Activated T-cell treated with anti-CD3 and anti-CD28 coated beads for 1 hour (primary cell): ENCODE measurements at regions not wholly inside any gene's neighbourhood (a gene's known extent, or its start where the extent isn't known, plus 50 kb on each side); places are given as distances from the start of the nearest gene placed in this dataset.
"Not testable (repeated sequence)": the region's sequence is repeated elsewhere in the genome, so short reads cannot be mapped to it uniquely, and the experiment has no call there.

ENCODE experiments used
- DNase-seq: peaks from one replicate; pipeline ENCODE4 v3.0.0-alpha.2; 2020; ENCODE audit warnings: low read depth

DNA sequence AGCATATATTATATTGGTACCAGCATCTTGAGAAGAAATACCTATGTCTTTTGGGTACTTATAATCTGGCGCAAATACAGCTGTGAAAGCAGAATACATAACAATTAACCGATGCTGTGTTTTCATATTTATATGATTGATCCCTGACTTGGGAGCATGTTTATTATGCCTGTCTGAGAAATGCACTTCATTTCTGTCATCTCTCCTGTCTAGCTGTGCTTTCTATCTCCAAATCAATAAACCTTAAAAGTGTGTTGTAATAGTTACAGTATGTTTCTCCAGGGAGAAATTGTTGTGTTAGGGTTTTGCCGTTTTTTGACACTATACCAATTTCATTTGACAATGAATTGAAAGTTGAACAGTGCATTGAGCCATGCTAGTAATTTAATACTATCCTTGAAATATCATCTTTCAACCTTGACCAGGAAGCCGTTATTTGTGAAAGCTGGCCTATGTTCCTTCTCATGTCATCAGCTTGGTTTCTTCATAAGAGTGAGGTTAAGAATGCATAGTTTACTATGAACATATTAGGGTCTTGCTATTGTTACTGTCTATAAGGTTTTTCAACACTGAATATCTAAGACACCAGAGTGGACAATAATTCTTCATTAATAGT, 206.2 kb upstream of the PCDH18 start:
- no peak for DNase-seq

DNA sequence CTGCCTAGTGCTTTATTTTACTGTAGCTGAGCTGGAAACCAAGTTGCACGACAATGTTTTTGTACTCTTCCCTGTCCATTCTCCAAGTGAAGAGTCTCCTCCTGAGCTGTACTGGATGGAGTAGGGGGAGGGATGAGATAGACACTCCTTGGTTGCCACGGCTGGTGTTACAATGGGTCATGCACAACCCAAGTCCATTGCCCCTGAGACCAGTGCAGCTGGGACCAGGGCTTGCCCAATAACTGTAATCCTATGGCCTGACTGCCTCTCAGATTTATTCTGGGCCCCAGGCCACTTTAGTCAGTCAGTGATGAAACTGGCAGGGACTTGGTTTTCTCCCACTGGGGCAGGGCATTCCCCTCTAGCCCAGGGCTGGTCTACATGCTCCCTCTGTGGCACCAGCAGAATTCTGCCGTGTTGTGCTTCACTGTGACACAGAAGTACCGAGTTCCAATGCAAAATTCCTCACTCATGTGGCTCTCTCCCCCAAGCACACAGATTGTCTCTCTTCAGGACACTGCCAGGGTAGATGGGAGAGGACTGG, 203.3 kb upstream of the PCDH18 start:
- DNase-seq, result no peak

DNA sequence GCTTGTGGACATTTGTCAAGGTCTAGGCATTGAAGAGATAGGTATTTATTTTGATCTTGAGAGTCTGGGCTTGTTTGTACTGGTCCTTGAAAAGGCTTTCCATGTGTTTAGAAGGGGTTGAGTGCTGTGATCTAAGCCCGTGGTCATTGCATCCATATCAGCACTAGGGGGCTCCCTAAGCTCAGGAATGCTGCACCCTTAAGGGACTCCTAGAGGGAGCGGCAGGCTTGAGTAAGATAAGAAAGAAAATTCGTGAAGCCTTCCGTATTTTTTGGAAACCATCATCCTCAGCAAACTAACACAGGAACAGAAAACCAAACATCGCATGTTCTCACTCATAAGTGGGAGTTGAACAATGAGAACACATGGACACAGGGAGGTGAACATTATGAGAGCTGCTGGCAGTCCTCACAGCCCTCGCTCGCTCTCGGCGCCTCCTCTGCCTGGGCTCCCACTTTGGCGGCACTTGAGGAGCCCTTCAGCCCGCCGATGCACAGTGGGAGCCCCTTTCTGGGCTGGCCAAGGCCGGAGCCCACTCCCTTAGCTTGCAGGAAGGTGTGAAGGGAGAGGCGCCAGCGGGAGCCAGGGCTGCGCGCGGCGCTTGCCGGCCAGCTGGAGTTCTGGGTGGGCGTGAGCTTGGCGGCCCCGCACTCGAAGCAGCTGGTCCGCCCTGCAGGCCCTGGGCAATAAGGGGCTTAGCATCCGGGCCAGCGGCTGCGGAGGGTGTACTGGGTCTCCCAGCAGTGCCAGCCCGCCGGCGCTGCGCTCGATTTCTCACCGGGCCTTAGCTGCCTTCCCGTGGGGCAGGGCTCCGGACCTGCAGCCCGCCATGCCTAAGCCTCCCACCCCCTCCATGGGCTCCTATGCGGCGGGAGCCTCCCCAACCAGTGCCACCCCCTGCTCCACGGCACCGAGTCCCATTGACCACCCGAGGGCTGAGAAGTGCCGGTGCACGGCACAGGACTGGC, 201.2 kb upstream of the PCDH18 start:
- not testable (repeated sequence) for DNase-seq

DNA sequence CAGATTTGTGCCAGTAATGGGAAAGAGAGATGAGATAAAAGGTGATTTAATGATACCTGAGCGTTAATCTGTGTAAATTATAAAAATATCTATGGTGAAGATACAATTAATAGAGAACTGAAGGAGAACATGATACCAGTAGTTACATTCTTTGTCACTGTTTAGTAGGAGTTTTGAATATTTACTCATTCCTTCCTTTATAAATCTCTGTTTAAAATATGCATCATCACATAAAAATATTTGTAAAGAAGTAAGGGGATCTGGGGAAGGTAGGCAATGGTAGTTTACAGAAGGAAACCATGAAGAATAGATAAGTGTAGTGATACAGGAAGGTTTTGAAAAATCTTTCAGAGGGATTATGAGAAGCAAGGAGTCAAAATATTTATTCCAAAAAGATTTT, 190.6 kb upstream of the PCDH18 start:
- DNase-seq, result no peak

DNA sequence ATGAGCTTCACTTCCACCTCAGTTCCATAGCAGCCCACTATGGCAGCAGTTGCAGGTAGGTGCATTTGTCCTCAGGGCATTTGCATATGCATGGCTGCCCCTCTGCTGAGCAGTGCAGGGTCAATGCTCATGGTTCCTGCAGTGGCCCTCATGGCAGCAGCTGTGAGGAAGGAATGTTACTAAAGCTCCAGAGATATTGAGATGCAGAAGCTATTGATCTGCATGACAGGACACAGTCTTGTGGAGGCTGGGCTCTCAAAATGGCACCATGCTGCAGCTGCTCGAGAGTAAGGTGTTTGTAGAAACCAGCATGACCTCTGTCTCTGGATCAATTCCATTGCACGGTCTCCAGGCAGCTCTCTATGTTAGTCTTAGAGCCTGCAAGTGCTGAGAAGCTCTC, 179.2 kb upstream of the PCDH18 start:
- no peak for DNase-seq

DNA sequence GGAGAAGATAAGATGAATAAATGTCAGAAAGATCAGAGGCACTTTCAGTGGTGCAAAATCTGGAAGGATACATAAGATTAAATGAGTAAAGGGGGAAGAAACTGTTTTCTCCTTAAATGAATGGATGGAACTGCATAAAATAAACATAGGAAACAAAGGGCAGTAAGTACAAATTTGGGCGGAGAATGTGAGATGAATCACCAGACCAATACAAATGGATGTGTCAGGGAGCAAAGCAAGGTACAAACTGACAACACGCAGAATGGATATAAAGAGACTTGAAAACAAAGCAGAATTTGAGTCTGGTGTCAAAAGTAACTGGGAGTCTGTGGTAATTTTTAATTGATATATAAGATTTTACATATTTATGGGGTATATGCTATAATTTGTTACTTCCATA, 175.3 kb upstream of the PCDH18 start:
- DNase-seq, result no peak

DNA sequence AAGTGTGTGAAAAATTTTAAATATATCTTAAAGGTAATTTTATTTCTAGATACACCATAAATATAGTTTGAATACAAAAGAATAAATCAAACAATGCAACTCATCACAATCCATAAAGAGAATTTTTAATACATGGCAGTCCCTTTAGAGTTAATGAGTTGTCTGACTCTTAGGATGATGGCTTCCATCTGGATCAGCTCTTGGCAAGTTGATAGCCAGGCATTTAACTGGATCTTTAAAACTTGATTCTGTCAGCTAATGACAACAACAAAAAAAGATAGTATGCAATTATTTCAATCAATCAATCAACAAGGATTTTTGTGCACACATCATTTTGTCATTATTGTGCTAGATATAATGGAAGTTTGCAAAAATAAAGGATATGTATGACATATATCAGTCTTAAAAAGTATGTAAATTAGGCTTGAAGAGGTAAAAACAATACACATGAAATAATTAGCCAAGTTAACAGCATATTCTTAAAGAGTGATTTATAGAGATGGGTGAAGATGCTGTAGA, 174.9 kb upstream of the PCDH18 start:
- no peak for DNase-seq

DNA sequence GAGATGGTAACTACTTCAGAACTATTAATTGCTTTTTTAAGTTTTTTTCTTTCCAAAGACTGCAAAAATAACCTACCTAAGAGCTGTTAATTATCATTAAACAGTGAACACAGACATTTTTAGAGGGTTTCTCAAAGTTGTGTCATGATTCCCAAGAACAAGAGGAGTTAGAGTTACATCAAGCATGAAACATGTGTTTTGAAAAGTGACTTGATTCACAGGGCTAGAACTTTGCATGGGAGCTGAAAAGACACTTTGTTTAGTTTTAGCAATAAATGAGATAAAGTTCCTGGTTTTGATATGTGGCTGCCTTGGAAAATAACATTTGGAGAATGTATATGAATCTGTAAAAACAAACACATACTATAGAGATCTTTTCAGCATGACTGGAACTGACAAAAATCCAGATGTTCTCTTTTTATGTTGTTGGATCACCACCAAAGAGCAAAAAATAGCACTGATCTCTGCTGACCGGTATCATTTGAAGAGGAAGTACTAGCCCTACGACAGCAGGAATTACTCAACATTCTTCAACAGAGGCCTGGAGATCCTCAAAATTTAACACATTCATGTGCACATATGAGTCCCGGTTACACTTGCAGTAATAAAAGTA, 173.0 kb upstream of the PCDH18 start:
- DNase-seq, result no peak

DNA sequence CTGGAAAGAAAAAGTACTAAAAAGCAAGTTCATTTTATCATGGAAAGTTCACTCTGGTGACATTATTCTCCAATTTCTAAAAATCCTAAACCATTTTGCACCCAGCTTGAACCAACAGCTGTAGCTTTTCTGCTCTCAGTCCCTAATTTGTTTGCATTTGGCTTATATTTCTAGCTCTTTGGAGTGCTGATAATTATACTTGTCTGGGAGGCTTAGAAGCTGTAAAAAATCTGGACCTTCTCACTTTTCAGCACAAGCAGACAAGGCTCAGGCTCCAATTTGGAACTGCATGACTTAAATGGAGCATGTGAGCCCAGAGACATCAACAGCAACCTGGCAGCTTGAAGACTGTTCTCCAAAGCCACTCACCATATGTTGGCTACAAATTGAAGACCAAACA, 170.9 kb upstream of the PCDH18 start:
- no peak for DNase-seq

DNA sequence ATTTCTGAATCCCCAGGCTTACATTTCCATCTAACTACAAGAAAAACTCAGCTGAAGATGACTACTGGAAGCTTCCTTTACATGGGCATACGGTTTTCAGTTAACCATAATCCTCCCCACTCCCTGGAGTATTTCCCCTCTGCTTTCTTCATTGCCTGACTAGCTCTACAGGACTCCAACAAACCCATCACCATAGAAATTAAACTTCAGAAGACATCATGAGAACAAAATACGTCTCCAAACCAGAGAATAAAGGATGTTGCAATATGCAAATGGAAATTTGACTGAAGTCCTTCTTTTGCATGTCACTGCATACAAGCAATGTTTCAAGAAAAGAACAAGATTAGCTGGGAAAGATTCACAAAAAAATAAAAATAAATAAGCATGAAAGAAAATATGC, 170.2 kb upstream of the PCDH18 start:
- DNase-seq, result no peak

DNA sequence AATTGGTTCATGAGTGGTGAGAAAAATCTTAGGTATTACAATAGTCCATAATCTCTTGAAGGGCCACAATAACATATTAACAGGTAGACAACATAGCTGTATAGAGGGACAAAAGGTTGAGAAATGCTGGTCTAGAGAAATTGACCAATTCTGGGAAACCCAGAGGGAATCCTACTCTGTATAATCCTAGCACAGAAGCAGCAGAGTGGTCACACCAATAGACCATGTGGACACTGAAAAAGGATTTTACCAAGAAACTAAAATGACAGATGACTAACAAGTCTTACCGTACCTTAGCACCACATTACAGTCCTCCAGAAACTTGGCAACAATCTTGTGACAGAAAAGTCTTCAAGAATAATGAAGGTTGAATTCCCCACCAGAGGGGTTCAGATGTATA, 169.1 kb upstream of the PCDH18 start:
- no peak for DNase-seq

DNA sequence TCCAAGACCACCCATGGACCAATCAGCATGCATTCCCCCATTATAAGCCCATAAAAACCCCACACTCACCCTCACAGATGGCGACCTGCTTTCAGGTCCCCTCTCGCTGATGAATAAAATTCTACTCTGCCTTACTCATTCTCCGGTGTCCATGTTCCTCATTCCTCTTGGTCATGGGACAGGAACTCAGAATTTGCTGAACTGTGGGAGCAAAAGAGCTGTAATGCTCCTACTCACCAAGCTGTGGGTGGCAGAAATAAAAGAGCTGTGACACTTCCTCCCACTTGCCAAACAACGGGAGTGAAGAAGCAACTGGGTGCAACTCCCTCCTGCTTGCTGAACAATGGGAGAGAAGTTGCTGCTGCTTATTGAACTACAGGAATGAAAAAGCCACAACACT, 168.5 kb upstream of the PCDH18 start:
- no peak for DNase-seq

DNA sequence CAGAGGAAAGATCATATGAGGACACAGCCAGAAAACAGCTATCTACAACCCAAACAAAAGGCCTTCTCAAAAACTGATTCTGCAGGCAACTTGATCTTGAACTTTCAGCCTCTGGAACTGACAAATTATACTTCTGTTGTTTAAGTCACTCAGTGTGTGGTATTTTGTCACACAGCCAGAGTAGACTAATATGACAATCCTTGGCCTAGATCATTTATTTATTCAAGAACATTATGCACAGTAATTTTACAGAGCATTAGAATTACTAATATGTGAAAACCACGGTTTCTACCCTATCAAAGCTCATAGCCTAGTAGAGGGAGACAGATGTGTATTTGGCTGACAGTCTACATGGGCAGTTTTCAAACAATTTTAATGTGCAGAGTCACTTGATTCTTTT, 167.8 kb upstream of the PCDH18 start:
- DNase-seq, result no peak

DNA sequence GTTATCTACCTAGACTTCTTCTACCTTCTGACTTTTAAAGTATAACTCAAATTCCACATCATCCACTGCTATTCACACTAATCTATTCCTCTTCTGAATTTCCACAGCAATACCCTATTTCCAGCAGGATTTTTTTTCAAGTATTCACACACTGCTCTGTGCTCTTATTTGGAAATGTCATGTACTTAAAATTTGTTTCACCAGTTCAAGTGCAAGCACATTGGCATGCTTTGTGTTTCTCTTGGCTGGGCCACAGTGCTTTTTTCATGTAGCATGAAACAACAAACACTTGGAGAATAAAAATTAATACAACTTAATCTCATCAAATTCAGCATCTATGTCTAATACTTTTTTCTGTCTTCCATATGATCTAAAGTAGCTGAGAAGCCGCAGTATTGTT, 161.8 kb upstream of the PCDH18 start:
- no peak for DNase-seq

DNA sequence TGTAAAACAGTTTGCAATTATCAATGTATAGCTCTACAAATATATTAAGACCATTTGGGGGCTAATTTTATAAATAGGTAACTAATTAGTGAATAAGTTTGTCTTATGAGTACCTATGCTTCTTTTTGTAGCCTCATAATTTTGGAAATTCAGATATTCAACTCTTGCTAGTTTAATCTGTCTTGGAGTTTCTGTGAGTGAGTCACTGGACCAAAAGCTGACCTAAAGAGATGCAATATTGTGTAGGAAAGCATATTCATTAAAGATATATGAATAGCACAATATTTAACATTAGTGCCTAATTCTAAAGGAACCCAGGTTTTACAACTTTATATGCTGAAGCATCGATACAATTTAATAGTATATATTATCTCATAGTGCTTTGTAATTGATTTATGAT, 161.3 kb upstream of the PCDH18 start:
- no peak for DNase-seq

DNA sequence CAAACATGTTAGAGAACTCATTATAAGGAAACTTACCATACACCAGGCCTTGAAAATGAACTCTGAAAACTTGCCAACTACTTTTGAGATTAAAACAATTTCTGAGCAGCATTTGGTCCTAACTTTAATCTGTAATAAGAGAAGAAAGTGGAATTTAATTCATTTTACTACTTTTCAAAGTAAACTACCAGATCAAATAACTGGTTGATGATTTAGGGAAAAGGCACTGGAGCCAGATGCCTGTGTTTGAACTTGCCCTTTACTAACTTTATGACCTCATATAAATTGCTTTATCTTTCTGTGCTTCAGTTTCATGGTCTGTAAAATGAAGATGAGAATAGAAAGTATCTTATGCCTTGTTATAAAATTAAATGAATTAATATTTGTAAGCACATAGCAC, 159.9 kb upstream of the PCDH18 start:
- no peak for DNase-seq

DNA sequence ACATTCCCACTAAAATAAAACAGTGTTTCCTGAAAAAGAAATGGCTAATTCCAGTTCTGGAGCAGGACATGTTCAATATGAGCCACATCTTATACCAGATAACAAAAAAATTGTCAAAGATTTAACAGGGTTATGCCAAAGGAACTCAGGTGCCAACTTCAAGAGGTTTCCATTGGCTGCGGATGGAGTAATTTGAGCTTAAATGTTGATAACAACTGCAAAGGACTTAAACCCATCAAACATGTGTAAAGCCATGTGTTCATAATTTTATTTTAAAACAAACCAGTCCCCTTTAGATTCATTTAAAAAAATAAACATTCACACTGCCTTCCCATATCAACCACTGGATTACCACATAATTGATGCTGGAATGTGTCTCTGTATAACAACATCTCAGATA, 156.4 kb upstream of the PCDH18 start:
- DNase-seq, result no peak

DNA sequence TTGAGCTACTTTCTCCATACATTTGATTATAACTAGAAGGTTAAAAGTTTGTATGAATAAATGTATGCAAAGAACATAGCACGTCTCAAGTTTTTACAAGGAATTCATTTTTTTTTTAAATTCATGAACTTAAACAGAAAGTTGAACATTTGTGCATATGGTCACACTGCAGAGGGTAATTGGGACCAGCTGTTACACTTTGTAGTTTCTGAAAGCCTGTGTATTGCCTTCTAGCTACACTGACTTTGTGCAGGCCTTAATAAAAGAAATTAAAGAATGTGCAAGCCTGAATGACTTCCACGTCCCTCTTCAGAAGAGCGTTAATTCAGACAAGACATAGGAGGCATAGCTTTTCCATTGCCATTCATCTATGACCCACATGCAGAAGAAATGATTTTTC, 153.1 kb upstream of the PCDH18 start:
- DNase-seq, result no peak

DNA sequence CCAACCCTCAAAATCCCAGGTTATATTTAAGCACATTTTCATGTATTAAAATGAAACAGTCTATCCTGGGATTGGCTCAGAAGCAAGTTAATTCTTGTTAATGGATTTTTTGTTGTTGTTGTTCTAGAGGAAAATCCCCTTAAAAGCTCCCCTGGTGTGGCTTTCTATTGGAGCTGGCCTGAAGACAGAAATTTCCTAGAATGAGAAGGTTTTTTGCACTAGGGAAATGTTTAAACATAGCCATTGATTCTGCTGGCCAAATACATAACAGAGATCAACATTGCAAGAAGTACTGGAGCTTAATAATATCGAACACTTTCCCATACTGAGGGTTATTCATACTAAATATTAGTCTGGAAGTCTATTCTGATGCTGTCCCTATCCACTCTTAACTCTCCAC, 148.8 kb upstream of the PCDH18 start:
- no peak for DNase-seq

DNA sequence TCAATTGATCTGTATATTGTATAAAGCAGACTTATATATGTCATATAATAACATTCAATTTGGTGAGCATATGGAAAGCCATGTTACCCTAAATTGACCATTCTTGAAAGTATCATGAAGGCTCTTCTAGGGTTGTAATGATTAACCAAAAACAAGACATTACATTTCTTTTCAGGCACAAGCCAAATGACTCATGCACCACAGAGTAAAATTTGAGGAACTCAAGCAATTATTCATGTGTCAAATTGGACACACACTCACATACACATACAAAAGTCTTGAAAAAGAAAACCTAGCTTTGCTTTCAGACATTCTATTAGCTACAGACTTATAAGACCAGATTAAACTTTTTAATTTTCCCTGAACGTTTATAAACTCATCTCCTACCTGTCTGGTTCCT, 146.5 kb upstream of the PCDH18 start:
- DNase-seq, result no peak

DNA sequence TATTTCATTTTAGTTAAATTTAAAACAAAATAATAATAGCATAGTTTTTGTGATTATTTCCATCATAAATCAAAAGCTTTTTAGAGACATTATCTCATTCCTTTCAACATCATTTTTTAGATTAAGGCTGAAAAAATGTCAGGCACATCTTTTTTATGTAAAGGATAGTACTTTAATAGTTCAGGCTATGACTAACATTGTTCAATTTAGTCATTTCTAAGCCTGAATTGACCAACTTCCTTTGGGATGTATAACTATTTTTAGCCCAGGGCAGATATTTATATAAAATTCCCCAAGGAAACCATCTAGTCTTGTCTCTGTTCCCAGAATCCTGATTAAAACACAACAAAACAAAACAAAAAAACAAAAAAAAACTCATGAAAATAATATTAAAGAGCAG, 145.6 kb upstream of the PCDH18 start:
- DNase-seq, result no peak

DNA sequence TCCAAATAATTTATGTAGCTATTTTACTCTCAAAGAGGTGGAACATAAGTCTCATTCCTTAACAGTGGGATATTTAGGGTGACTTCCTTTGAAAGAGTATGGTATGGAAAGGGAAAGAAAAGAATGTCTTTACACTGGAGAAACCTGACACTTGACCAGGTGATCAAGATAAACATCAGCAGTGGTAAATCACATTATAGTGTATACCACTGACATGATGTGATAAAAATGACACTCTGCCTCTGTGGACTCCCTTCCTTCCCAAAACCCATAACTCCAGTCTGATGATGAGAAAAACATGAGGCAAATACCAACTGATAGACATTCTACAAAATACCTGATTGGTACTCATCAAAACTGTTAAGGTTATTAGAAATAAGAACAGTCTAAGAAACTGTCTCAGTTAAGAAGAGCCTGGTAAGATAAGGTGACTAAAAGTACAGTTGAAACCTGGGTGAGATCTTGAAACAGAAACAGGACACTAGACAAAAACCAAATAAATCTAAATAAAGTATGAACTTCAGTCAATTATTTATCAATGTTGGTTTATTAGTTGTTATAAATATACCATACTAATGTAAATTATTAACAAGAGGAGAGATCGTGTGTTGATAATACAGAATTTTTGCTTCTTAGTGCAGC, 144.2 kb upstream of the PCDH18 start:
- DNase-seq, result no peak
